ENCODE measurements at regions not wholly inside any gene's neighbourhood (a gene's known extent, or its start where the extent isn't known, plus 50 kb on each side); places are given as distances from the start of the nearest gene placed in this dataset.

GRCh38 chr7:136656516-136656915 is 211.9 kb upstream of the CHRM2 start (continued):
- TF ChIP-seq MAFK (IDR thresholded peaks at IDR 0.05; ENCODE audit: low read depth, low read length) (no peak), POU5F1 (IDR thresholded peaks at IDR 0.05; ENCODE audit: low read depth, low read length) (no peak)

- H3K23ac ChIP-seq (ENCODE audit: insufficient read length): no peak overlapping the region
- no peaks in the 10 kb centered on the region for H3K23me2 ChIP-seq (ENCODE audit: low read depth, low read length)
- no peak overlapping the region for H4K5ac ChIP-seq (ENCODE audit: insufficient read length, low read depth, low read length)
- H3K27ac ChIP-seq (ENCODE audit: low read depth, low read length): no peak overlapping the region
- no peak overlapping the region for H3K56ac ChIP-seq (replicated peaks; ENCODE audit: insufficient read length, low read depth, low read length)
- no peak overlapping the region for H2BK5ac ChIP-seq (ENCODE audit: low read depth, low read length)
- no peak overlapping the region for H3K14ac ChIP-seq (ENCODE audit: insufficient read length)
- no peaks in the 10 kb centered on the region for H3K27me3 ChIP-seq (replicated peaks in 1 of 4; ENCODE audit: control insufficient read depth in 3 of 4, extremely low read depth in 1 of 4, insufficient read depth in 3 of 4, low read length in 3 of 4)
- FAIRE-seq: no peak
- no peak overlapping the region for H4K8ac ChIP-seq (ENCODE audit: extremely low read depth, insufficient read depth, low read length)
- CTCF ChIA-PET (ENCODE audit: partially characterized antibody): no interaction called here
- H4K20me1 ChIP-seq (replicated peaks in 1 of 2; ENCODE audit: control insufficient read depth in 1 of 2, insufficient read depth in 2 of 2, low read length in 2 of 2): no peaks in the 10 kb centered on the region
- peaks cover 0 to 3% (median 0%) of the 10 kb centered on the region in 4 experiments; a peak in 1 of 7 replicates for H3K4me1 ChIP-seq (replicated peaks in 1 of 4; ENCODE audit: control insufficient read depth in 3 of 4, insufficient read depth in 4 of 4, low read length in 3 of 4)
- no peaks in the 10 kb centered on the region for H3K79me1 ChIP-seq (ENCODE audit: low read depth, low read length)
- H2BK20ac ChIP-seq (ENCODE audit: low read length): no peak overlapping the region
- no peak overlapping the region for H2AK5ac ChIP-seq (ENCODE audit: low read depth, low read length)
- H3K18ac ChIP-seq (ENCODE audit: extremely low read depth, low read length): no peak overlapping the region
- no peak overlapping the region for H3K9ac ChIP-seq (replicated peaks in 1 of 4; ENCODE audit: extremely low read depth in 1 of 4, low read depth in 3 of 4, low read length in 3 of 4)
- no peak overlapping the region for H4K91ac ChIP-seq (replicated peaks; ENCODE audit: insufficient read length, low read length)
- no peak for DNase-seq (ENCODE audit: low read depth in 1 of 2, low spot score in 2 of 2)
- H3K36me3 ChIP-seq (ENCODE audit: control insufficient read depth in 2 of 4, insufficient read depth in 4 of 4, low read length in 3 of 4): no peaks in the 10 kb centered on the region
- no peak overlapping the region for H2BK120ac ChIP-seq (replicated peaks; ENCODE audit: low read depth, low read length)
- no peaks in the 10 kb centered on the region for H3K9me3 ChIP-seq (ENCODE audit: insufficient read depth in 2 of 2, low read depth in 1 of 2, low read length in 1 of 2)
- no peak overlapping the region for H3K4me2 ChIP-seq (ENCODE audit: insufficient read depth in 1 of 2, low read depth in 2 of 2, low read length in 2 of 2)
- H2BK12ac ChIP-seq (ENCODE audit: low read depth, low read length): no peak overlapping the region
- H2BK15ac ChIP-seq (ENCODE audit: low read length): no peak overlapping the region
- POLR2A ChIA-PET (ENCODE audit: partially characterized antibody): no interaction called here
- no peak overlapping the region for H2AFZ ChIP-seq (ENCODE audit: low read length)
- H3K4ac ChIP-seq (replicated peaks; ENCODE audit: insufficient read length, low read depth, low read length): no peak overlapping the region
- H3K79me2 ChIP-seq (ENCODE audit: control insufficient read depth in 1 of 2, insufficient read depth in 2 of 2, low read length in 2 of 2): no peaks in the 10 kb centered on the region
- H3K4me3 ChIP-seq (ENCODE audit: extremely low read depth in 1 of 4, insufficient read depth in 2 of 4, low read depth in 3 of 4, low read length in 4 of 4): no peak overlapping the region
- no peak for TF ChIP-seq SAP30 (IDR thresholded peaks at IDR 0.05; ENCODE audit: insufficient read depth, insufficient replicate concordance, low read length)
- no peak for TF ChIP-seq KDM1A (IDR thresholded peaks at IDR 0.05; ENCODE audit: borderline replicate concordance, low read length)
- TF ChIP-seq ATF3 (IDR thresholded peaks at IDR 0.05; ENCODE audit: insufficient read depth, low read depth, low read length): no peak
- no peak for TF ChIP-seq FOSL1 (IDR thresholded peaks at IDR 0.05; ENCODE audit: insufficient read depth, low read depth, low read length)
- TF ChIP-seq CTCF (IDR thresholded peaks at IDR 0.05; ENCODE audit: control extremely low read depth in 1 of 3, insufficient read depth in 1 of 3, low read depth in 1 of 3, low read length in 3 of 3): no peak
- no peak for TF ChIP-seq TEAD4 (IDR thresholded peaks at IDR 0.05; ENCODE audit: low read depth, low read length)
- TF ChIP-seq NRF1 (IDR thresholded peaks at IDR 0.05; ENCODE audit: low read depth, low read length): no peak
- no peak for TF ChIP-seq CBX5 (IDR thresholded peaks at IDR 0.05; ENCODE audit: low read depth, low read length)
- no peak for TF ChIP-seq RXRA (IDR thresholded peaks at IDR 0.05; ENCODE audit: insufficient read depth, low read depth, low read length)
Observed at GRCh38 chr7:136655414-136655813, 213.0 kb upstream of the CHRM2 start.
